NCI-H187 treated with DMSO at 0.1 percent for 48 hours (cell line): ENCODE measurements at regions not wholly inside any gene's neighbourhood (a gene's known extent, or its start where the extent isn't known, plus 50 kb on each side); places are given as distances from the start of the nearest gene placed in this dataset.

ENCODE experiments used
- DNase-seq: peaks from one replicate; lab custom pipeline; 2025; lab: John Stamatoyannopoulos, UW

- no peak for DNase-seq
Observed at GRCh38 chr6:147820520-147820919, 312.0 kb downstream of the SAMD5 start.

- DNase-seq, result no peak
Observed at GRCh38 chr6:147821295-147821897, 312.9 kb downstream of the SAMD5 start.

GRCh38 chr6:147823936-147824335 lies 315.4 kb downstream of the SAMD5 start:
- DNase-seq, result no peak

DNA sequence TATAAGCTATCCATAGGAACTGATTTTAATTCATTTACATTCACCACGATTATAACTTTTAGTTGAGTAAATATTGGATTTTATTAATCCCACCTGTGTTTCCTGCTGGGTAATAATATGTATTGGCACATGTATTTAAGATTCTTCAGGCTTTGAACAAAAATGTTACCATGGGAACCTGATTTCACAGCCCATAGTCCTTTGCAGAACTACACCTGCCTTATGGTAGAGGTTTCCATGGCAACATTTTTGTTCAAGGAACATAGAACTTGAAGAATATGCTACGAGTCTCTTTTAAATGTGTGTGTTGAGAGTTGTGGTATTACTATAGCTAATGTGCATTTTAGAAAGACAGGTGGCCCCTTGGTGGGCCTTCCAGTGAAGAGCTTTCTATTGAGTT lies 317.4 kb downstream of the SAMD5 start:
- no peak for DNase-seq

- no peak for DNase-seq
Observed at GRCh38 chr6:147826698-147827097, 318.2 kb downstream of the SAMD5 start.

DNA sequence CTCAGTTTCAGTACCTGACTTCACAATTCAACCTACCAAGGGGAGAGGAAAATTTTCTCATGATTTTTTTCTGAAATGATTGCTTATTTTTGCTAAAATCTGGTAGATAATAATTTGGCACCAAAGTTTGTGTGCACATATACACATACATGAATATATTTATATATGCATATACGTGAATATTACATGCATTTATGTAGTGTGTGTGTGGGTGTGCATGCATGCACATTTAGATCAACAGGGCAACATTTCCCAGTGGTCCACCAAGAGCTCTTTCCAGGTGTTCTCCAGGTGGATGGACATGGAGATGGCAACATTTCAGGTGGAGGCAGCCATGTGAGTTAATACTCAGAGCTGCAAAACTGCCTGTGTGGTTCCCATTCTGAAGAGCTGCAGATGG lies 320.9 kb downstream of the SAMD5 start:
- no peak for DNase-seq

GRCh38 chr6:147829835-147830234 lies 321.3 kb downstream of the SAMD5 start:
- no peak for DNase-seq

GRCh38 chr6:147831356-147831755 lies 322.9 kb downstream of the SAMD5 start:
- DNase-seq, result no peak

- no peak for DNase-seq
Observed at GRCh38 chr6:147833607-147834006, 325.1 kb downstream of the SAMD5 start.

GRCh38 chr6:147834084-147834776 lies 325.7 kb downstream of the SAMD5 start:
- no peak for DNase-seq

GRCh38 chr6:147837540-147837939 lies 329.1 kb downstream of the SAMD5 start:
- no peak for DNase-seq

GRCh38 chr6:147839708-147840610 lies 331.5 kb downstream of the SAMD5 start:
- no peak for DNase-seq

- DNase-seq, result no peak
Observed at GRCh38 chr6:147841547-147842148, 333.2 kb downstream of the SAMD5 start.

- no peak for DNase-seq
Observed at GRCh38 chr6:147849401-147850330, 341.2 kb downstream of the SAMD5 start.

DNA sequence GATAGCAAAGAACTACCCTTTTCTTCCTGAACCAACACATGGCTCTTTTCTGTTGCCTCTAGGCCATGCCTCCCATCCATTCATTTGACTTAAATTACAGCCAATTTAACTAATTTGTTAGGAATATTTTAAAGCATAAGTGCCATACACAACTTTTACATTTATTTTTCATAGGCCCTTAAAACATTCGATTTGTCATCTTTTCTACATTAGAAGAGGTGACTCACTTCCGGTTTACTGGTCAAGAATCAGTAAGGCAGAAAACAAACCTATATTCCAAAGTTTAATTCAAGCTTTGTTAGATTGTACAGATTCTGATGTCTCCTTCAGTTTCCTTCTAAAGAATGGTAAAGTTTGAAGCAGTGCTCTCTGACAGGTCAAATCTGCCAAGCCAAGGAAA lies 344.3 kb downstream of the SAMD5 start:
- DNase-seq, result no peak

DNA sequence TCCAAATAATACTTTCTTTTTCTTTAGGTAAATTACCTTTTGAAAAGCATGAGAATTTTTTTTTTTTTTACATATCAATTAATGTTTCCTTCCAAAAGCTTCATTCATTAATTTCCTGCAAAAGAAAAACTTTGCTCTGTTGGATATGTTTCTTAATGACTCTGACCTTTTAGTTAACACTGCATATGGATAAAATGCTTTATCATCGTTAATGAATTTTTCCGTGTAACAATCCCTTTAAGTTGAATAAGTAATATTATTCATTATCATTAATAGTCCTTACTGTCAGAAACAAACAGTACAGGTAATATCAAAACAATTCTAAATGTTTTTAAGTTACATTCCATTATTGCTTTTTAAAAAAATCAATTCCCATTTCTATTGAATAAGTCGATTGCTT lies 345.1 kb downstream of the SAMD5 start:
- DNase-seq, result no peak

DNA sequence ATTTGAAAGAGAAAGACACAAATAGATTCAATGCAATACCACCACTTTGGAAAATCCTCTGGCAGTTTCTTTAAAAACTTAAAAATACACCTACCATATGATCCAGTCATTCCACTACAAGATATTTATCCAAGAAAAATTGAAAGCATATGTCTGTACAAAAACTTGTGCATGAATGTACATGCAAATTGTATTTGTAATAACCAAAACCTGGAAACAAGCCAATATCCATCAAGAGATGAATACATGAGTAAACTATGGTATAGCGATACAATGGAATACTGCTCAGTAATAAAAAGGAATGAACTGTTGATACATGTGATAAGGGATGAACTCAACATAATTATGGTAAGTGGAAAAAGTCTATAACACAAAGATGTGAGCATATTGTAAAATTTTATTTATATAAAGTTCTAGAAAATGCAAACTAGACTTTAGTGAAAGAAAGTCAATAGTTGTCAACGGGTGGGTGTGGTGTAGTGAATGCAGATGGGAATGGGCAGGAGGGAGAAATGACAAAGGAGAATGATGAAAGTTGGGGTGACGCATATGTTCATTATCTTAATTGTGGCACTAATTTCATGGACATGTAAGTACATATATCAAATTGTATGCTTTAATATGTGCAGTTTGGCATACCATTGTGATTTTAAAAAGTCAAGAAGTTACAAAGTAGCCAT lies 347.5 kb downstream of the SAMD5 start:
- no peak for DNase-seq

GRCh38 chr6:147856687-147857086 lies 348.2 kb downstream of the SAMD5 start:
- no peak for DNase-seq

DNA sequence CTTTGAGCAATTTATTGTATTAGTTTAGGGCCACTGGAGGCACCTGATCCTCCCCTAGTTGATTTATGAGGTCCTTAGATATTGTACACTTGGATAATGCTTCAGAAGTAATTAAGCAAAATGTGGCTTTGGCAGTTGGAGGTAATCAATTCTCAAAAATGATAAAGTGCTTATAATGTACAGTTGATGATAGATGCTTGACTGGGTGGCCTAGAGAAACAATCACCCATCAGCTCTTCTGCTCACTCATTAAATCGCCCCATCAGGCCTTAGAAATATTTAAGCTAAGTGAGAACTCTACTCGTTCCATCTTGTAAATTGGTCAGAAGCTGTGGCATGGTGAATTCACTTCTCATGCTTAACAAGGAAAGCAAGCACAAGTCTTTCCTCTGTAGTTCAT lies 349.9 kb downstream of the SAMD5 start:
- DNase-seq, result no peak

GRCh38 chr6:147859071-147859470 lies 350.6 kb downstream of the SAMD5 start:
- DNase-seq, result no peak

- DNase-seq, result no peak
Observed at GRCh38 chr6:147861696-147862095, 353.2 kb downstream of the SAMD5 start.
